ENCODE measurements at regions not wholly inside any gene's neighbourhood (a gene's known extent, or its start where the extent isn't known, plus 50 kb on each side); places are given as distances from the start of the nearest gene placed in this dataset.

DNA sequence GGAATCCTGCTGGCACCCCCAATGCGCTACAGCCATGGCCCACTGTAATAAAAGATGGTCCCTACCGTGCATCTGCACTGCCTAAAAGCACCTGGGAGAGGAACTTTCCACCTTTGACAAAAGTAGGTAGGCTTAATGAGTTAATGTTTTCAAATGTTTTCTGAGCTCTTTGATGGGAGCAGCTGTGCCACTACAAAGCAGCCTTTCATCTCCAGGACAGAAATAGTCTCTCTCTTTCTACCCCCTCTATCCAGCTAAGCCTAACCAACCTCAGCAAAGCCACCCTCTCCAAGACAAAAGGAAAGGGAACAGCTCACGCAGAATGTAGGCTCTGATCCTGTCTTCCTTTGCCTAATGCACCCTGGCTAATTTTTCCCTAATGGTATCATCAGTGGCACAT lies 560.2 kb downstream of the UQCRFS1 start:
- Histone ChIP-seq H3K9ac (ENCODE audit: low read depth, low read length, poor library complexity) (no peak overlapping the region), H4K8ac (ENCODE audit: low read depth, low read length) (no peak overlapping the region), H2BK12ac (ENCODE audit: low read length) (no peak overlapping the region), H2BK15ac (ENCODE audit: low read length) (no peak overlapping the region), H4K91ac (ENCODE audit: low read depth, low read length, poor library complexity) (no peak overlapping the region), H3K4me3 (ENCODE audit: low read length in 2 of 2) (no peak overlapping the region), H3K36me3 (replicated peaks in 1 of 2; ENCODE audit: control insufficient read depth in 2 of 2, insufficient read depth in 2 of 2, low read length in 2 of 2) (peaks cover 0 to 3% of the 10 kb centered on the region in 2 donors), H3K27ac (replicated peaks; ENCODE audit: low read length) (no peak overlapping the region), H3K18ac (ENCODE audit: low read length) (no peak overlapping the region), H3K23ac (ENCODE audit: low read depth, low read length, poor library complexity) (no peak overlapping the region), H3K9me3 (replicated peaks in 1 of 2; ENCODE audit: control insufficient read depth in 2 of 2, insufficient read depth in 1 of 2, low read depth in 1 of 2, low read length in 2 of 2) (no peaks in the 10 kb centered on the region), H2AFZ (ENCODE audit: low read length) (no peak overlapping the region), H2BK5ac (ENCODE audit: low read length) (no peak overlapping the region), H3K4me2 (ENCODE audit: insufficient read depth, low read length, poor library complexity, severe bottlenecking) (peak overlapping the region; percentile 26), H2AK5ac (ENCODE audit: low read depth, low read length) (no peak overlapping the region), H3K27me3 (ENCODE audit: control insufficient read depth in 3 of 3, insufficient read depth in 3 of 3, low read depth in 1 of 3, low read length in 3 of 3) (no peaks in the 10 kb centered on the region), H3K14ac (ENCODE audit: low read length) (no peak overlapping the region), H3K79me1 (ENCODE audit: low read depth, low read length) (no peaks in the 10 kb centered on the region), H3K4ac (ENCODE audit: low read length) (no peak overlapping the region), H2BK120ac (ENCODE audit: low read depth, low read length) (no peak overlapping the region), H3K4me1 (ENCODE audit: control insufficient read depth in 2 of 2, insufficient read depth in 1 of 2, low read depth in 1 of 2, low read length in 2 of 2) (peaks cover 0 to 17% of the 10 kb centered on the region in 2 donors)
- no peak for DNase-seq (ENCODE audit: low spot score)
- no CpG with 5 or more reads among the region's 3 CpGs for WGBS, 2 donors (ENCODE audit: extremely low coverage in 2 of 2, insufficient read length in 2 of 2, insufficient replicate concordance in 1 of 2)

DNA sequence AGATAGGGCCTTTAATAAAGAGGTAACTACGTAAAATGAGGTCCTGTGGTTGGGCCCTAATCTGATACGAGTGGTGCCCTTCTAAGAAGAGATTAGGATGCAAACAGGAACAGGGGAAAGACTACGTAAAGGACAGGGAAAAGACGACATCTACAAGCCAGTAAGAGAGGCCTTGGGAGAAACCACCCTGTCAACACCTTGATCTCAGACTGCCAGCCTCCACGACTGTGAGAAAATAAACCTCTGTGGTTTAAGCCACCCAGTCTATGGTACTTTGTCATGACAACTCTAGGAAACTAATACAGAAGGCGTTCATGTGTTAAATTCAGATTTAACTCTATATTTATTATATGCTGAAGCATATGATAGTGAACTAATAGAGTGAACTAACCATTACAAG lies 566.3 kb downstream of the UQCRFS1 start:
- Histone ChIP-seq H2BK120ac (ENCODE audit: low read depth, low read length) (no peak overlapping the region), H2BK12ac (ENCODE audit: low read length) (no peak overlapping the region), H3K9me3 (replicated peaks in 1 of 2; ENCODE audit: control insufficient read depth in 2 of 2, insufficient read depth in 1 of 2, low read depth in 1 of 2, low read length in 2 of 2) (no peaks in the 10 kb centered on the region), H3K4me3 (ENCODE audit: low read length in 2 of 2) (no peak overlapping the region), H3K18ac (ENCODE audit: low read length) (no peak overlapping the region), H4K8ac (ENCODE audit: low read depth, low read length) (no peak overlapping the region), H4K91ac (ENCODE audit: low read depth, low read length, poor library complexity) (no peak overlapping the region), H3K23ac (ENCODE audit: low read depth, low read length, poor library complexity) (no peak overlapping the region), H3K4me2 (ENCODE audit: insufficient read depth, low read length, poor library complexity, severe bottlenecking) (no peak overlapping the region), H2BK15ac (ENCODE audit: low read length) (no peak overlapping the region), H3K9ac (ENCODE audit: low read depth, low read length, poor library complexity) (no peak overlapping the region), H3K27ac (replicated peaks; ENCODE audit: low read length) (no peak overlapping the region), H3K79me1 (ENCODE audit: low read depth, low read length) (no peaks in the 10 kb centered on the region), H3K27me3 (ENCODE audit: control insufficient read depth in 3 of 3, insufficient read depth in 3 of 3, low read depth in 1 of 3, low read length in 3 of 3) (no peaks in the 10 kb centered on the region), H3K36me3 (replicated peaks in 1 of 2; ENCODE audit: control insufficient read depth in 2 of 2, insufficient read depth in 2 of 2, low read length in 2 of 2) (peaks cover 0 to 2% of the 10 kb centered on the region in 2 donors), H2AFZ (ENCODE audit: low read length) (no peak overlapping the region), H2AK5ac (ENCODE audit: low read depth, low read length) (no peak overlapping the region), H3K4ac (ENCODE audit: low read length) (no peak overlapping the region), H3K4me1 (ENCODE audit: control insufficient read depth in 2 of 2, insufficient read depth in 1 of 2, low read depth in 1 of 2, low read length in 2 of 2) (peaks cover 0 to 4% of the 10 kb centered on the region in 2 donors), H3K14ac (ENCODE audit: low read length) (no peak overlapping the region), H2BK5ac (ENCODE audit: low read length) (no peak overlapping the region)
- no CpG with 5 or more reads among the region's 6 CpGs for WGBS, 2 donors (ENCODE audit: extremely low coverage in 2 of 2, insufficient read length in 2 of 2, insufficient replicate concordance in 1 of 2)
- no peak for DNase-seq (ENCODE audit: low spot score)

DNA sequence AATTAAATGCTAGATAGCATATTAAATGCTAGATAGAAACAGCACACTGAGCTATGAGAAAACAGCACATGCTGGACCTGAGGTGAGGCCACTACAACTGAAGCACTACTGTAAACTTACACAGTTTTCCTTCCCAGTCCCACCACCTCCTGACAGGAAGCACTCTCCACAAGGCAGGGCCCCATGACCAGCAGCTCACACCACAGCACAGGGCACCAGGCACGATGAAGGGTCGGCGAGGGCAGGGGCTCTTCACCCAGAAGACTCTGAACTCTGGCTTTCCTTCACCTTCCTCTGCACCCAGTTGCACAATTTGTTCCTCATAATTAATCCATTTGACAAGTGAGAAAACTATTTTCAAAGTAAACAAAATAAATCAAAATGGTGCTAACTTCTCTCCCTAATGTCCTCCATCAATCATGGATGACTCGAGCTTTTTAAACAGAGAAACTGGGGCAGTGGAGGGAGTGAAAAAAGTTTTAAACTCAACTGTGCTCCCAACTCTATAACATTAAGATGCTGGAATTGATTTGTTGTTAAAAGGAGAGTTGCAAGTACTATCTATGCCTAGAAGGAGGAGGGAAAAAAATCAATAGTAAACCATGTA lies 568.7 kb downstream of the UQCRFS1 start:
- Histone ChIP-seq H2BK5ac (ENCODE audit: low read length) (no peak overlapping the region), H3K9me3 (replicated peaks in 1 of 2; ENCODE audit: control insufficient read depth in 2 of 2, insufficient read depth in 1 of 2, low read depth in 1 of 2, low read length in 2 of 2) (no peaks in the 10 kb centered on the region), H3K79me1 (ENCODE audit: low read depth, low read length) (no peaks in the 10 kb centered on the region), H2AFZ (ENCODE audit: low read length) (no peak overlapping the region), H3K23ac (ENCODE audit: low read depth, low read length, poor library complexity) (no peak overlapping the region), H2BK12ac (ENCODE audit: low read length) (no peak overlapping the region), H3K4ac (ENCODE audit: low read length) (no peak overlapping the region), H2AK5ac (ENCODE audit: low read depth, low read length) (no peak overlapping the region), H3K14ac (ENCODE audit: low read length) (no peak overlapping the region), H4K91ac (ENCODE audit: low read depth, low read length, poor library complexity) (no peak overlapping the region), H2BK120ac (ENCODE audit: low read depth, low read length) (no peak overlapping the region), H2BK15ac (ENCODE audit: low read length) (no peak overlapping the region), H3K18ac (ENCODE audit: low read length) (no peak overlapping the region), H3K4me1 (ENCODE audit: control insufficient read depth in 2 of 2, insufficient read depth in 1 of 2, low read depth in 1 of 2, low read length in 2 of 2) (no peaks in the 10 kb centered on the region), H3K27me3 (ENCODE audit: control insufficient read depth in 3 of 3, insufficient read depth in 3 of 3, low read depth in 1 of 3, low read length in 3 of 3) (no peaks in the 10 kb centered on the region), H3K27ac (replicated peaks; ENCODE audit: low read length) (no peak overlapping the region), H4K8ac (ENCODE audit: low read depth, low read length) (no peak overlapping the region), H3K9ac (ENCODE audit: low read depth, low read length, poor library complexity) (no peak overlapping the region), H3K36me3 (replicated peaks in 1 of 2; ENCODE audit: control insufficient read depth in 2 of 2, insufficient read depth in 2 of 2, low read length in 2 of 2) (peaks cover 0 to 3% of the 10 kb centered on the region in 2 donors), H3K4me2 (ENCODE audit: insufficient read depth, low read length, poor library complexity, severe bottlenecking) (no peak overlapping the region), H3K4me3 (ENCODE audit: low read length in 2 of 2) (no peak overlapping the region)
- DNase-seq (ENCODE audit: low spot score) = no peak
- WGBS, 2 donors (ENCODE audit: extremely low coverage in 2 of 2, insufficient read length in 2 of 2, insufficient replicate concordance in 1 of 2) = no CpG with 5 or more reads among the region's 4 CpGs

DNA sequence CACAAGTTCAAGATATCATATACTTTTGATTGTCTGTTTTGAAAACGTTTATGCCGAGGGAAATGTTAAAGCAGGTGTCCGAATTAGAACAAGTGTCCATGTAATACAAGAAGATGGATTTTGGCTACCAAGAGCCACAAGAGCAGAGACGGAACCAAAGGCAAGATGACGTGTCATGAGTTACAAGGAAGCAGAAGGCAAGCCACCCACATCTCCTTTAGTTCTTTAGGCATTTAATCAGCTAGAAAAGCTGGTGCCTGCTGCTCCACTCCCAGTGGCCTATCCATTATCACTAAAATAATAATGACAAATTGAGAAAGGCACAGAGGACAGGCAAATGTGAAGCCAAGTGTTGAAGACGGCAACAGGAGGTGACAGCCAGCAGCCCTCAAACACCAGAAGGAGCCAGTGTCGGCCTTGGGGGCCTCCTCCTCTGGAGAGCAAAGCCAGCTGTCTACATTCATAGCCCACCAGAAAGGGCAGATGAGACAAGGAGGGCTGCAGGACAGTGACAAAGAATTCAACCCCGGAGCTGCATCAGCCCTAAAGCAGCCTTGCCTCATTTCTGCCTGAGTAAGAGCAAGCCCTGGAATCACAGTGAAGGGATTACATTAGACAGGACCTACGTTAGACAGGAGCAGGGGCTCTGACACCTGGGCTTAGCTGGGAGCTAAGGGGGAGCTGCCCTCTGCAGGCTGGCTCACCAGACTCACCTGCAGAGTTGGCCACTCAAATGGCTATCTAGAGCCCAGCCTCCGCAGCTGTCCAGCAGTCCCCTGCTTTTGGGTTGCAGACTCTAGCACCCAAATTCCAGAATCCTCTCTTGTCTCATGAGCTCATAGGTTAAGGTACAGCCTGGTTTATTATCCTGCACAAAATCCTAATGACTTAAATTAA lies 569.9 kb downstream of the UQCRFS1 start:
- no peak overlapping the region for H2BK5ac ChIP-seq (ENCODE audit: low read length)
- no CpG with 5 or more reads among the region's 10 CpGs for WGBS, 2 donors (ENCODE audit: extremely low coverage in 2 of 2, insufficient read length in 2 of 2, insufficient replicate concordance in 1 of 2)
- H2BK120ac ChIP-seq (ENCODE audit: low read depth, low read length) = no peak overlapping the region

More for the DNA sequence above, 569.9 kb downstream of the UQCRFS1 start:
- H3K4me2 ChIP-seq (ENCODE audit: insufficient read depth, low read length, poor library complexity, severe bottlenecking) = no peak overlapping the region
- H2AK5ac ChIP-seq (ENCODE audit: low read depth, low read length) = no peak overlapping the region
- H3K9me3 ChIP-seq (replicated peaks in 1 of 2; ENCODE audit: control insufficient read depth in 2 of 2, insufficient read depth in 1 of 2, low read depth in 1 of 2, low read length in 2 of 2) = no peaks in the 10 kb centered on the region
- H3K14ac ChIP-seq (ENCODE audit: low read length) = no peak overlapping the region
- no peak overlapping the region for H4K91ac ChIP-seq (ENCODE audit: low read depth, low read length, poor library complexity)
- H2BK15ac ChIP-seq (ENCODE audit: low read length) = no peak overlapping the region
- H3K9ac ChIP-seq (ENCODE audit: low read depth, low read length, poor library complexity) = no peak overlapping the region
- H3K4me1 ChIP-seq (ENCODE audit: control insufficient read depth in 2 of 2, insufficient read depth in 1 of 2, low read depth in 1 of 2, low read length in 2 of 2) = no peaks in the 10 kb centered on the region
- no peak overlapping the region for H2AFZ ChIP-seq (ENCODE audit: low read length)
- H3K4me3 ChIP-seq (ENCODE audit: low read length in 2 of 2) = no peak overlapping the region
- no peaks in the 10 kb centered on the region for H3K27me3 ChIP-seq (ENCODE audit: control insufficient read depth in 3 of 3, insufficient read depth in 3 of 3, low read depth in 1 of 3, low read length in 3 of 3)
- no peaks in the 10 kb centered on the region for H3K79me1 ChIP-seq (ENCODE audit: low read depth, low read length)
- no peak overlapping the region for H3K27ac ChIP-seq (replicated peaks; ENCODE audit: low read length)
- no peak overlapping the region for H3K4ac ChIP-seq (ENCODE audit: low read length)
- no peak for DNase-seq (ENCODE audit: low spot score)
- H3K18ac ChIP-seq (ENCODE audit: low read length) = no peak overlapping the region
- no peak overlapping the region for H2BK12ac ChIP-seq (ENCODE audit: low read length)
- H3K23ac ChIP-seq (ENCODE audit: low read depth, low read length, poor library complexity) = no peak overlapping the region
- peaks cover 0 to 3% of the 10 kb centered on the region in 2 donors for H3K36me3 ChIP-seq (replicated peaks in 1 of 2; ENCODE audit: control insufficient read depth in 2 of 2, insufficient read depth in 2 of 2, low read length in 2 of 2)
- H4K8ac ChIP-seq (ENCODE audit: low read depth, low read length) = no peak overlapping the region

All from neuronal stem cell (in vitro differentiated cells).